ENCODE measurements at regions not wholly inside any gene's neighbourhood (a gene's known extent, or its start where the extent isn't known, plus 50 kb on each side); places are given as distances from the start of the nearest gene placed in this dataset.

GRCh38 chr3:5766848-5767247, 579.3 kb downstream of the EDEM1 start:
- TF ChIP-seq SNAI2 (CRISPR knock-in tag; IDR thresholded peaks at IDR 0.05), result no peak
- TF ChIP-seq ISL1 (CRISPR knock-in tag; IDR thresholded peaks at IDR 0.05), result no peak
- TF ChIP-seq CSDC2 (CRISPR knock-in tag; IDR thresholded peaks at IDR 0.05), result no peak
- TF ChIP-seq ZNF70 (CRISPR knock-in tag; IDR thresholded peaks at IDR 0.05), result no peak
- TF ChIP-seq ARNTL (CRISPR knock-in tag; IDR thresholded peaks at IDR 0.05; ENCODE audit: borderline replicate concordance, low read depth), result no peak
- no peak for TF ChIP-seq ZC3H10 (CRISPR knock-in tag; IDR thresholded peaks at IDR 0.05)
- no peak for TF ChIP-seq GLIS3 (CRISPR knock-in tag; IDR thresholded peaks at IDR 0.05)
- no peak for TF ChIP-seq TCF4 (CRISPR knock-in tag; IDR thresholded peaks at IDR 0.05; ENCODE audit: borderline replicate concordance)
- TF ChIP-seq ZFP30 (CRISPR knock-in tag; IDR thresholded peaks at IDR 0.05), result no peak
- no peak for TF ChIP-seq PATZ1 (CRISPR knock-in tag; IDR thresholded peaks at IDR 0.05; ENCODE audit: borderline replicate concordance)
- TF ChIP-seq ZNF565 (CRISPR knock-in tag; conservative IDR thresholded peaks at IDR 0.05; ENCODE audit: low read depth), result no peak
- no peak for TF ChIP-seq CSRNP3 (CRISPR knock-in tag; IDR thresholded peaks at IDR 0.05)
- TF ChIP-seq ZFP3 (CRISPR knock-in tag; IDR thresholded peaks at IDR 0.05), result no peak
- no peak for TF ChIP-seq PPARA (CRISPR knock-in tag; IDR thresholded peaks at IDR 0.05; ENCODE audit: borderline replicate concordance)
- ATAC-seq, result no peak

- TF ChIP-seq PPARA (CRISPR knock-in tag; IDR thresholded peaks at IDR 0.05; ENCODE audit: borderline replicate concordance), result no peak
- TF ChIP-seq ZNF8 (CRISPR knock-in tag; IDR thresholded peaks at IDR 0.05), result no peak
- TF ChIP-seq RARB (CRISPR knock-in tag; IDR thresholded peaks at IDR 0.05), result no peak
- TF ChIP-seq TCF4 (CRISPR knock-in tag; IDR thresholded peaks at IDR 0.05; ENCODE audit: borderline replicate concordance), result no peak
- no peak for TF ChIP-seq CSRNP3 (CRISPR knock-in tag; IDR thresholded peaks at IDR 0.05)
- ATAC-seq, result no peak
Measured at GRCh38 chr3:5767304-5767703, 579.8 kb downstream of the EDEM1 start.

- ATAC-seq, result no peak
- TF ChIP-seq TSHZ2 (CRISPR knock-in tag; IDR thresholded peaks at IDR 0.05) (no peak), ISL1 (CRISPR knock-in tag; IDR thresholded peaks at IDR 0.05) (no peak), TOX (CRISPR knock-in tag; IDR thresholded peaks at IDR 0.05; ENCODE audit: borderline replicate concordance) (no peak), ARNTL (CRISPR knock-in tag; IDR thresholded peaks at IDR 0.05; ENCODE audit: borderline replicate concordance, low read depth) (no peak), CSDC2 (CRISPR knock-in tag; IDR thresholded peaks at IDR 0.05) (no peak), POU6F1 (CRISPR knock-in tag; IDR thresholded peaks at IDR 0.05; ENCODE audit: borderline replicate concordance, low read depth) (no peak), ZNF8 (CRISPR knock-in tag; IDR thresholded peaks at IDR 0.05) (no peak), TCF4 (CRISPR knock-in tag; IDR thresholded peaks at IDR 0.05; ENCODE audit: borderline replicate concordance) (no peak), ZNF70 (CRISPR knock-in tag; IDR thresholded peaks at IDR 0.05) (no peak), RARB (CRISPR knock-in tag; IDR thresholded peaks at IDR 0.05) (no peak), PATZ1 (CRISPR knock-in tag; IDR thresholded peaks at IDR 0.05; ENCODE audit: borderline replicate concordance) (no peak), ZFP30 (CRISPR knock-in tag; IDR thresholded peaks at IDR 0.05) (no peak), SNAI2 (CRISPR knock-in tag; IDR thresholded peaks at IDR 0.05) (no peak), ZC3H10 (CRISPR knock-in tag; IDR thresholded peaks at IDR 0.05) (no peak), PPARA (CRISPR knock-in tag; IDR thresholded peaks at IDR 0.05; ENCODE audit: borderline replicate concordance) (no peak), ZFP3 (CRISPR knock-in tag; IDR thresholded peaks at IDR 0.05) (no peak), CSRNP3 (CRISPR knock-in tag; IDR thresholded peaks at IDR 0.05) (no peak), ESRRG (CRISPR knock-in tag; IDR thresholded peaks at IDR 0.05) (no peak), CREB5 (CRISPR knock-in tag; IDR thresholded peaks at IDR 0.05; ENCODE audit: low read depth) (no peak), ZNF565 (CRISPR knock-in tag; conservative IDR thresholded peaks at IDR 0.05; ENCODE audit: low read depth) (no peak)
Measured at GRCh38 chr3:5768281-5768945, 580.9 kb downstream of the EDEM1 start.
